ENCODE measurements at regions not wholly inside any gene's neighbourhood (a gene's known extent, or its start where the extent isn't known, plus 50 kb on each side); places are given as distances from the start of the nearest gene placed in this dataset.

DNA sequence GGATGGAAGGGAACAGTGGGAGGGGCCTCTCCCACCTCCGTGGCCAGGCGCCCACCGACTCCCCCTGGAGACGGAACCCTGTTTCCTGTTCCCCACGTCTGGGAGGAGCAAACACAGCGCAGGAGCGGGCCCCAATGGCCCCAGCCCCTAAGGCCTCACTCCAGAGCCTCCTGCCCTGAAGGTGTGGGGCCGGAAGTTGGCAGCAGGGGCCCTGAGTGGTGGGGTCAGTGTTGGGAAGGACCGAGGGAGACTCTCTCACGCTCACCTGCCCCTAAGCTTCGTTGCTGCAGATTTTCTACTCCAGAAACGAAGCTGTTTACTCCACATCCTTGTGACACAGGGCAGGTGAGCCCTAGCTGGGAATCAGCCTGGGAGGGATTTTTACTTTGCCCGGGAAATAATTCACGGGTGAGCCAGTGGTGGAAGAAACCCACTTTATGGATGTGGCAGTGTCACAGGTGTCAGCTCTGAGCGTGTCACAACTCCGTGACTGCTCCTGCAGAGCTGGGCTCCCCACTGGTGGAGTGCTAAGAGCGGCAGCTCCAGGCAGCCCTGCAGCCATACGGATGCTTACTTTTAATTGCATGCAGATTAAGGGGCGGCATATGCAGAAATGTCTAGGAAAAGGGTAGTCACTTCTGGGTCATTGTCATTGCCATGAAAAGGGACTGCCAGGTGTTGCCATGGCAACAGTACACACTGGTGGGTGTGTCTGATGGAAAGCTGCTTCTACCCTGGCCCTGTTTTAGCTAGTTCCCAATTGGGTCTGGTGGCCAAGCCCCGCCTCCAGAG lies 77.5 kb upstream of the OLFM1 start:
- DNase-seq = no peak

GRCh38 chr9:135010586-135010860 lies 76.9 kb upstream of the OLFM1 start:
- DNase-seq = no peak

- DNase-seq = peak in 1 of 3 experiments; percentile 72
Measured at GRCh38 chr9:135010921-135011320, 76.5 kb upstream of the OLFM1 start.

GRCh38 chr9:135012166-135012565 lies 75.3 kb upstream of the OLFM1 start:
- no peak for DNase-seq

DNA sequence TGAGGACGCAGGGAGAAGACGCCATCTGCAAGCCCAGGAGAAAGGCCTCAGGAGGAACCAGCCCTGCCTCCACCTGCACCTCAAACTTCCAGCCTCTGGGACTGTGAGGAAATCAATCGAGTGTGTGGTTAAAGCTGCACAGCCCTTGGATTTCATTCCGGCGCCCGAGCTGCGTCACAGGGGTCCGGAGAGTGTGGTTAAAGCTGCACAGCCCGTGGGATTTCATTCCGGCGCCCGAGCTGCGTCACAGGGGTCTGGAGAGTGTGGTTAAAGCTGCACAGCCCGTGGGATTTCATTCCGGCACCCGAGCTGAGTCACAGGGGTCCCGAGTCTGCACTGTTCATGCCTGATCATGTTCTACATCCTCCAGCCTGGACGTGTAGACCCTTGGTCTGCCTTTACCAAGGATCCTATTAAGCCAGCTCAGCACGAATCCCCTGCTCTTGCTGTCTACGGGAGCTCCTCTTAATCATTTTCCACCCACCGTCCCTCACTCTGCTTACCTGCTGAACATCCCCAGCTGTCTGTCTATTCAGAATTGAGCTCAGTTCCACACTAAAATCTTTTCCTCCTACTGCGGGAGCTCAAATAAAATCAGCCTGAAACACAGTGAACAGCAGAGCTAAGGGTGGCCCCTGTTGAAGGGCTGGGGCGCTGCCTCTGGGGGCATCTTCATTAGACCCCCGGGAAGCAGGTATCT lies 73.0 kb upstream of the OLFM1 start:
- DNase-seq = no peak

GRCh38 chr9:135015096-135015495 lies 72.4 kb upstream of the OLFM1 start:
- DNase-seq = no peak

GRCh38 chr9:135015565-135015964 lies 71.9 kb upstream of the OLFM1 start:
- DNase-seq = no peak

GRCh38 chr9:135016037-135016640 lies 71.3 kb upstream of the OLFM1 start:
- DNase-seq = peak in 1 of 3 experiments; percentile 9

DNA sequence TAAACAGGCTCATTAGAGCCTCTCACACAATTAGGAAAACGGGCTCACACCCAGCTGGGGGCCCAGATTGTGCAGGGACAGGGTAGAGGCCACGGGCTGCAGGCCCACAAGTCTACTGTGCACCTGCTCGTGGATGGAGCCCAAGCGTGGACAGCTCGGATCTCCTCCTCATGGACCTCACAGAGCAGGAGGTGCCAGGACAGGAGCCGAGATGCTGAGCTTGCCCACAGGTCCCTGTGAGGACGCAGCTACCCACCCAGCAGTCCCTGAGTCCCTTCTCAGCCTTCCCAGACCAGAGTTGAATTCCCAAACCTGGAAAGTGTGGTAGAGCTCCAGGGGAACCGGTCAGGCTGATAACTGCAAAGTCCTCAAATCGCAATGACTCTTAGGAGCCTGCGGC lies 70.6 kb upstream of the OLFM1 start:
- DNase-seq = no peak

DNA sequence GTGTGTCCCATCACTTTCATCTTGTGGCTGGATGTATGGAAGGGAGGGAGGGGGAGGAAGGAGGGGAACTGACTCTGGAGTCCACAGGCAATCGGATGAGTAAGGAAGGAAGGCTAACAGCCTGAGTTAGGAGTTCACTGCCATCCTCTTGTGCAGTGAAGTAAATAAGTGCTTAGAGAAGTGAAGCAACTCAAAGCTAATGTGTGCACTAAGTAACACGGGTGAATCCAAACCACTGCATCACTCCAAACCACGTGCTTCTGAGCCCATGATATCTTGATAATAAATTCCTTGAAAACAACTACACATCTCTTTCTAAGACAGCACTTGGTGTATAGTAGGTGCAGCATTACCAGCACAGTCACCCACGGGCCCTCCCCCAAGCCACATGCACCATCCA lies 69.6 kb upstream of the OLFM1 start:
- no peak for DNase-seq

- DNase-seq = no peak
Measured at GRCh38 chr9:135018306-135018915, 69.1 kb upstream of the OLFM1 start.

DNA sequence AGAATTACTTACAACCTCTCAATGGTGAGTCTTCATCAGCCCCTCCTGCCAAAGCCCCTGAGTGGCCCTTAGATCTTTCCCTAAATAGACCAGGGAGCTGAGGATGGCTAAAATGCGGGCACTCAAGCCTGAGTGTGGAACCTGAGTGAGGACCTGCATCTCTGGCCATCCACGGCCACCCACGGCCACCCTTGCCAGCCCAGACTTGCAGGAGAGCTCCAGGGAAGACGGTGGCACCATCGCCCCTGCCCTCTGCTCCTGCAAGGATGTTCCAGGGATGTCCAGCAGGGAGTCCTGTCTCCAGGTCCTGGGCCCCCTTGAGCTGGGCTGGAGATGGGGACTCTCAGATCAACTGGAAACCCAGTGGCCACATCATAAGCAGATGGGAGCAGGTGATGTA lies 68.2 kb upstream of the OLFM1 start:
- DNase-seq = no peak

- no peak for DNase-seq
Measured at GRCh38 chr9:135020481-135021392, 66.7 kb upstream of the OLFM1 start.

DNA sequence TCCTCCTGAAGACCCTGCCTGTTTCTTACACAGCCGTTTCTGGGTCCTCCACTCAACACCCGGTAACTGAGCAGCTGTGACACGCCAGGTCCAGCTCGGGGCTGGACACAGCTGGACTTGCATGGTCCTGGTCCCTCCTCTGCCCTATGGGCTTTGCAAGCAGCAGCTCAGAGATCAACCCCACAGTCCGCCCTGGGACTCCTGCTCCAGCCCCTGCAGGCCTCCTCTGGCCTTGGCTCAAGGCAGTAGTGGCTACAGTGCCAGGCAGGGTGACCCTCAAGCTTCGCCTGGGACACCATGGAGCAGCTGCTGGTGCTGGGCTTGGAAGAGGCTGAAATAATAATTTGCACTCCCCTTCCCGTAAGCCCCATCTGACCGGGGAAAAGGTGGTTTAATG lies 66.1 kb upstream of the OLFM1 start:
- DNase-seq = no peak

DNA sequence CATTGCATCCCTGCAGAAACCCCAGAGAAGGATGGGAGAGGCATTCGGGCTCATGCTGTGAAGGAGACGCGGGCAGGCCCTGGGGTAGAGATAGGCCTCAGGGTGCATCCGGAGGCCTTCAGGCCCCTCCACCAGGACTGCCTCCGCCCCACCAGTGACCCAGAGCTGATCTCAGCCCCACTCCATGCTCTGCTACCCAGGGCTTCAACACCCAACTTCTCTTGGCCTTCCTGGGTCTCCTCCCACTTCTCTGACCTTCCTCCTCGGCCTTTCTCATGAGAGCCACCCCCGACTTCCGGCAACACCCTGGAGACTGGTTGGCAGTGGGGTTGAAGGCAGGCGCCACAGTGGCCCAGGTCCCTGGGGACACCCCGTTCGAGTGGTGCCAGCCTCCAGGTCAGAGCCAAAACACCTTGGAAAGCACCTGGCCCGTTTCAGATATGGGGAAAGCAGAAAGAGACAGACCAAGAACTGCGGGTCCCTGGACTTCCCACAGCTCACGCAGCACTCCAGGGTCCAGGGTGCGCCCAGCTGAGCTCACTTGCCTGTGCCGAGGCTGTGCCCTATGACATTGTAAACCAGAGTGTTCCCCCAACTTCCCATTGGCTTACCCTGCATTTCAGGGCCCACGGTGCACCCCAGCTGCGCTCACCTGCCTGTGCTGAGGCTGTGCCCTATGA lies 65.1 kb upstream of the OLFM1 start:
- no peak for DNase-seq

DNA sequence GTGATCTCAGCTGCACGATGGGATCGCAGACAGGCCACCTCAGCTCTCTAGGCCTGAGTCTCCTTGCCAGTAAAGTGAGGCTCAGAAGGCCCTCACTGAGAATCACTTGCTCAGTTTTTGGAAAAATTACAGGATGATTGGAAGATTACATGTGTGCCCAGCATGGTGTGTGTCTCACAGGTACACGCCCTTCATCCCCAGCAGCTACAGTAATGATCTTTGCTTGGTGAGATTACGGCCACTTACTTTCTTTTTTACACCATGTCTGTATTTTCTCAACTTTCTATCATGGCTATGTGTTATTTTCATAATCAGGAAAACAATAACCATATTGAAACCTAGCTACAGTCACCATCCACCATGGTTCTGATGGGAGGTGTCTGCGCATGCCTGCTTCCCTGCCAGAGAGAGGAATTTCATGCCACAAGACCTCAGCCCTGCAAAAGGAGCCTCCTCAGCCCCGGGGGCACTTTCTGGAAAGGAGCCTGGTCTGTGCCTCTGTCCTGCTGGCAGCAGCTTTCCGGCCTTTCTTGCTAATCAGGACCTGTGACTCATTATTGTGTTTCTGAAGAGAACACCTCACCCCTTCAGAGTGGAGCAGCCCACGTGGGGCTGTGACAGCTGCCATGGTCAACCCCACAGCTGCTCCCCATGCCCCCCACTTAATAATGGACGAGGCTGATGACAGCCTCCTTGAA lies 64.2 kb upstream of the OLFM1 start:
- DNase-seq = no peak

GRCh38 chr9:135023786-135024405 lies 63.6 kb upstream of the OLFM1 start:
- DNase-seq = no peak

DNA sequence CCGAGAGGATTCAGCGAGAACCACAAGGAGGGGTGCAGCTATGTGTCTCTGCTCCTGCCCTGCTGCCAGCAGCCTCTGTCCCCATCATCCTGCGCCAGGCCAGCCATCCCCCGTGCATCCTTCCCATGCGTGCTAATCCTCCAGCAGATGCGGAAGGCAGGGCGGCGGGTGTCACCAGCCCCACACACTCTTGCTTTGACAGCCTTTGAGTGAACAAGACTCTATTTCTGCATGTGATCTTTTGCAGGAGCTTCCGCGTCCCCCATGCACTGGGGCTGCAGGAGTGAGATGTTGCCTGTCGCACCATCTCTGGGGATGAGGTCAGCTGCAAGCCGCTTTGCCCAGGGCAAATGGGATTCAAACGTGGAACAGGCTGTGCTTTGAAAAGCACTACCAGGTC lies 58.0 kb upstream of the OLFM1 start:
- no peak for DNase-seq

DNA sequence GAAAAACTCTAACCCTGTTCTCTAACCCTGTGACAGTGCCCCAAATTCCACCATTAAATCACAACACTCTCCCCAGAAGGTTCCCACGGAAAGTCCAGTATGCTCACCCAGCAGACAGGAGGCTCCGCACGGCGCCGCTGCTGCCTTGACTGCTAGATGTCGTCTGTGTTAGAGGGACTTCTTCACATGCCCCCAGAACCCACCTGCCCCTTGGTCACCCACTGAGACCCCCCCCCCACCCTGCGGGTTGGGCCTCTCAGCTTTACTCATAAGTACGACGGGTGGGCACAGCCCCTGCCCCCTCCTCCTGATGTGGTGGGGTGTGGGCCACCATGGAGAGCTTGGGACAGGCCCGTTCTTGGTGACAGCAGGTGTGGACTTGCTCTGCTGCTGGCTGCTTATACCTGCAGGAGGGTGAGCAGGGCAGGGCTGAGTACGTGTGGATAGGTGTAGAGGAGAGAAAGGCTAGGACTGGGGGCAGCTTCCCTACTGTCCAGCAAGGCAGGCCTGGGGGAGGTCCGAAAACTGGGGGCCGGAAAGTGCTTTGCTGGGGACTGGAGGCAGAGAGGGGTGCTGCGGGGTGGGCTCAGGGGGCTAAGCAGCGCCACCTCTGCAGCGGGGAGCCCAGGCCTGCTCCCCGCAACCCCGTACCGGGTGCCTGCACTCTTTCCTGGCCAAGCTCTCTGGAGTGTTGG lies 57.5 kb upstream of the OLFM1 start:
- no peak for DNase-seq

- no peak for DNase-seq
Measured at GRCh38 chr9:135030566-135031226, 56.8 kb upstream of the OLFM1 start.

Data from NCI-H1417 (cell line).